HCT116 (cell line): ENCODE measurements at regions not wholly inside any gene's neighbourhood (a gene's known extent, or its start where the extent isn't known, plus 50 kb on each side); places are given as distances from the start of the nearest gene placed in this dataset.

Source experiments
- ATAC-seq: fragments of 200-7000 bp; cut with Tn5 transposase; 2 replicates; pipeline ENCODE4 v1.9.1; 2020; ENCODE audit warnings: mild to moderate bottlenecking, moderate library complexity
- BruUV-seq: library from RNA; stranded (reverse); fragments of 400-500 nt; replicated peaks from 2 replicates; lab custom pipeline; 2021; lab: Mats Ljungman, UMichigan
- CTCF ChIA-PET: fragments of 300-600 bp; sonication (Branson Sonifier 250); formaldehyde crosslinking; loops from one replicate; lab custom pipeline; 2021; ENCODE audit warnings: antibody characterized with exemption; lab: Charles Lee
- POLR2A ChIA-PET: fragments of 300-600, 350-600 bp; sonication (Branson Sonifier 250); formaldehyde crosslinking; loops from one replicate; lab custom pipeline; 2021; ENCODE audit warnings: antibody characterized with exemption; lab: Charles Lee
- RAD21 ChIA-PET, 2 experiments: fragments of 300-600 bp; sonication (Branson Sonifier 250); formaldehyde crosslinking; loops; one replicate each; lab custom pipeline; 2023; ENCODE audit warnings: low total read pairs in 2 of 2; ENCODE audit not compliant: uncharacterized antibody in 2 of 2, unreplicated experiment in 2 of 2, low non-redundant PET in 1 of 2; lab: Charles Lee
- DNase-seq: peaks from one replicate; pipeline ENCODE4 v3.0.0-alpha.2; 2010; ENCODE audit warnings: low read depth, low spot score
- H2AFZ ChIP-seq: fragments of 200-600 bp; shearing (Covaris generic), sonication (generic); 2 replicates; pipeline ENCODE4 v1.6.1; 2017; ENCODE audit warnings: low read depth, mixed run types, mixed read lengths, antibody characterized with exemption, low read length; ENCODE audit not compliant: poor library complexity, severe bottlenecking
- H3K27ac ChIP-seq: 2 replicates; pipeline ENCODE4 v1.5.1; 2012; ENCODE audit warnings: low read depth, low read length
- H3K27me3 ChIP-seq: fragments of 200-600 bp; sonication (generic); 2 replicates; pipeline ENCODE4 v1.6.1; 2016; ENCODE audit warnings: mixed run types, low read length, mixed read lengths; ENCODE audit not compliant: insufficient read depth
- H3K36me3 ChIP-seq, 2 experiments: fragments of 200-500 bp in 1 of 2; fragments of 200-600 bp in 1 of 2; sonication (Bioruptor generic) in 1 of 2; sonication (generic) in 1 of 2; 2 replicates each; pipeline versions ENCODE4 v1.5.1 to v1.6.1; 2014 to 2016; ENCODE audit warnings: low read length in 2 of 2, inconsistent platforms in 1 of 2, mixed read lengths in 1 of 2, mixed run types in 1 of 2; ENCODE audit not compliant: insufficient read depth in 2 of 2, control insufficient read depth in 1 of 2
- H3K4me1 ChIP-seq, 2 experiments: fragments of 200-600 bp in 1 of 2; sonication (generic) in 1 of 2; 2 replicates each; pipeline versions ENCODE4 v1.5.1 to v1.6.1; 2012 to 2017; ENCODE audit warnings: low read length in 2 of 2, inconsistent platforms in 1 of 2, mild to moderate bottlenecking in 1 of 2, mixed read lengths in 1 of 2, mixed run types in 1 of 2, moderate library complexity in 1 of 2; ENCODE audit not compliant: insufficient read depth in 2 of 2, control insufficient read depth in 1 of 2
- H3K4me2 ChIP-seq: fragments of 200-600 bp; sonication (generic); 2 replicates; pipeline ENCODE4 v1.6.1; 2017; ENCODE audit warnings: mixed run types, low read length, mixed read lengths
- H3K4me3 ChIP-seq, 2 experiments: fragments of 200-600 bp in 1 of 2; sonication (generic) in 1 of 2; replicated peaks in 1 of 2; 2 replicates each; pipeline ENCODE4 v1.5.1; 2011 to 2016; ENCODE audit warnings: low read length in 2 of 2, control low read depth in 1 of 2, low read depth in 1 of 2, mild to moderate bottlenecking in 1 of 2, mixed read lengths in 1 of 2, mixed run types in 1 of 2
- H3K79me2 ChIP-seq: fragments of 200-600 bp; sonication (generic); 2 replicates; pipeline ENCODE4 v1.6.1; 2017; ENCODE audit warnings: mild to moderate bottlenecking, mixed run types, low read length, moderate library complexity, mixed read lengths; ENCODE audit not compliant: insufficient read depth
- H3K9ac ChIP-seq: fragments of 200-600 bp; sonication (generic); 2 replicates; pipeline ENCODE4 v1.6.1; 2016; ENCODE audit warnings: low read length, mixed read lengths
- H3K9me2 ChIP-seq: fragments of 200-600 bp; sonication (generic), shearing (Covaris generic); 2 replicates; pipeline ENCODE4 v1.6.1; 2017; ENCODE audit warnings: mixed run types, mild to moderate bottlenecking, moderate library complexity; ENCODE audit not compliant: insufficient read depth
- H3K9me3 ChIP-seq, 2 experiments: fragments of 200-500 bp in 1 of 2; fragments of 200-600 bp in 1 of 2; sonication (Bioruptor generic) in 1 of 2; sonication (generic) in 1 of 2; 2 replicates each; pipeline ENCODE4 v1.6.1; 2014 to 2017; ENCODE audit warnings: low read length in 2 of 2, mixed read lengths in 2 of 2, inconsistent platforms in 1 of 2, low read depth in 1 of 2, mild to moderate bottlenecking in 1 of 2, mixed run types in 1 of 2, moderate library complexity in 1 of 2; ENCODE audit not compliant: control insufficient read depth in 1 of 2, insufficient read depth in 1 of 2
- H4K20me1 ChIP-seq: fragments of 200-600 bp; sonication (generic), shearing (Covaris generic); 2 replicates; pipeline ENCODE4 v1.6.1; 2017; ENCODE audit warnings: mixed run types, mild to moderate bottlenecking, moderate library complexity; ENCODE audit not compliant: insufficient read depth
- ATF3 ChIP-seq: IDR thresholded peaks from 2 replicates; pipeline ENCODE4 v1.6.1; 2012
- CBX3 ChIP-seq: IDR thresholded peaks from 2 replicates; pipeline ENCODE4 v1.6.1; 2012; ENCODE audit warnings: low read depth
- EGR1 ChIP-seq: IDR thresholded peaks from 2 replicates; pipeline ENCODE4 v1.6.1; 2012; ENCODE audit warnings: low read depth
- ELF1 ChIP-seq: IDR thresholded peaks from 2 replicates; pipeline ENCODE4 v1.6.1; 2012; ENCODE audit warnings: low read depth, borderline replicate concordance
- EZH2phosphoT487 ChIP-seq: fragments of 200-600 bp; IDR thresholded peaks from 2 replicates; pipeline ENCODE4 v1.6.1; 2018; ENCODE audit warnings: antibody characterized with exemption, borderline replicate concordance
- FOSL1 ChIP-seq: IDR thresholded peaks from 2 replicates; pipeline ENCODE4 v1.6.1; 2012; ENCODE audit warnings: low read depth
- JUND ChIP-seq: IDR thresholded peaks from 2 replicates; pipeline ENCODE4 v1.6.1; 2012
- POLR2A ChIP-seq: IDR thresholded peaks from 2 replicates; pipeline ENCODE4 v1.7.0; 2011; ENCODE audit warnings: borderline replicate concordance; ENCODE audit not compliant: insufficient read depth, insufficient read length; ENCODE audit errors: extremely low read depth
- POLR2AphosphoS5 ChIP-seq: IDR thresholded peaks from 2 replicates; pipeline ENCODE4 v1.6.1; 2011; ENCODE audit warnings: mild to moderate bottlenecking, low read depth, low read length, moderate library complexity
- SIN3A ChIP-seq: IDR thresholded peaks from 2 replicates; pipeline ENCODE4 v1.6.1; 2012; ENCODE audit warnings: low read depth
- YY1 ChIP-seq: IDR thresholded peaks from 2 replicates; pipeline ENCODE4 v1.6.1; 2011; ENCODE audit warnings: low read length, low read depth, moderate library complexity, mild to moderate bottlenecking; ENCODE audit not compliant: insufficient replicate concordance; ENCODE audit errors: extremely low read depth
- ZFX ChIP-seq: fragments of 450-650 bp; IDR thresholded peaks from 2 replicates; pipeline ENCODE4 v1.6.1; 2017
- intact Hi-C: fragments of 100-400 bp; cut with micrococcal nuclease; formaldehyde crosslinking; loops from 2 replicates; pipeline ENCODE4 v1.10.0; 2022
- TF ChIP-seq, protein P1 (sequence below): IDR thresholded peaks from 2 replicates; pipeline ENCODE4 v1.6.1; 2012; ENCODE audit warnings: low read depth
- TF ChIP-seq, protein P2 (sequence below), 3 experiments: fragments of 200-600 bp in 1 of 3; sonication (generic) in 1 of 3; IDR thresholded peaks in 2 of 3; conservative IDR thresholded peaks in 1 of 3; 2 replicates each; pipeline ENCODE4 v1.5.1; 2012 to 2017; ENCODE audit warnings: low read depth in 2 of 3, low read length in 2 of 3, antibody characterized with exemption in 1 of 3, borderline replicate concordance in 1 of 3, control low read depth in 1 of 3, mild to moderate bottlenecking in 1 of 3, mixed read lengths in 1 of 3, mixed run types in 1 of 3, moderate library complexity in 1 of 3; ENCODE audit not compliant: insufficient read depth in 1 of 3

DNA sequence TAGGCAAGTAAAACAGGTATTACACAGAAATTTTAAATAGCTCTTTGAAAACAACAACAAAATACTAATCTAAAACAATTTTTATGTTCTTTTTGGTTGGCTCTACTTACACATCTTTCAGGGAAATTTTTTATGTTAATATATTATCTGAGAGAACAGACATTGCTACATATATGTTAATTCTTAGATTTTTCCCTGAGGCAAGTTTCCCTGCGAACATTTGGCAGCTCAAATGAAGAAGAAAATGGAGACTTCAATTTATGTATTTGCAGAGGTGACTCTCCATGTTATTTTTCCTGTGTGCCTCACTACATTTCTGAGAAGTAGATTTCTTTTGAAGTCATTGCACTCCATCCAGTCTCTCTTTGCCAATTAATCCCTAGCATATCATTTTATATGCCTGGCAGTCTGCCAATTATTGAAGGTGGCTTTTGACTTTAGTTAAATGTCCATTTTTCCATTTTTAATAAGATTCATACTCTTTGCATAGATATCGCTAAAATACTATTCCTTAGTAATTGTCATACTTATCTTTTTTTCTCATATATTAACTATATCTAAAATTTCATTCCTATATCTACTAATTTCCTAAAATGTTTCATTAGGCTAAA is 908.2 kb upstream of the CDH10 start:
- DNase-seq (no peak), ATAC-seq (no peak)
- Histone ChIP-seq H2AFZ (no peak overlapping the region), H3K4me2 (no peak overlapping the region), H3K27ac (no peak overlapping the region), H3K9ac (no peak overlapping the region), H4K20me1 (no peaks in the 10 kb centered on the region), H3K27me3 (no peaks in the 10 kb centered on the region), H3K4me1 (no peaks in the 10 kb centered on the region), H3K79me2 (no peaks in the 10 kb centered on the region), H3K36me3 (no peaks in the 10 kb centered on the region), H3K9me3 (peaks cover 6 to 9% of the 10 kb centered on the region in 2 experiments; a peak in 2 of 4 replicates), H3K4me3 (no peak overlapping the region), H3K9me2 (no peaks in the 10 kb centered on the region)
- POLR2A ChIA-PET = no interaction called here
- RAD21 ChIA-PET = no interaction called here
- BruUV-seq = no TSS peak
- intact Hi-C loops = no loop called here
- CTCF ChIA-PET = no interaction called here
- TF ChIP-seq YY1 (no peak), FOSL1 (no peak), JUND (no peak), ELF1 (no peak), POLR2A (no peak), ATF3 (no peak), ZFX (no peak)

DNA sequence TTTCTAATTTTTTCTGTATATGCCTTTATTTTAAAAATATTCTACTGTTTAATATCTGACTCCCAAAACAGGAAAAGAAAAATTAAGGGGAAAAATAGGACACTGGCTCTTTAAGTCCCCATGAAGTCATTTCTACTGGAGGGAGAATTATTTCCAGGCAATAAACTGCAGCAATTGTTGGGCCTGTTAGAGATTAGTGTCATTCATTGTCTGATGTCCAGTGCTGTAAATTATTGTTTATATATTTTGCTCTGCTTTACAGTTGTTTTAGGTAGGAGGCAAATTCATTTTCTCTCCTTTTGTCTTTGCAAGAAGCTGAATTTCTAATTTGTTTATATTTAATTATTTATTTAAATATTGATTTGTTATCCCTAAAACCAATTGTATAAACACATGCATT is 906.0 kb upstream of the CDH10 start:
- Histone ChIP-seq H3K27ac (no peak overlapping the region), H3K27me3 (no peaks in the 10 kb centered on the region), H3K9ac (no peak overlapping the region), H3K9me2 (no peaks in the 10 kb centered on the region), H3K4me3 (no peak overlapping the region), H3K36me3 (no peaks in the 10 kb centered on the region), H3K4me2 (no peak overlapping the region), H2AFZ (no peak overlapping the region), H4K20me1 (no peaks in the 10 kb centered on the region), H3K79me2 (no peaks in the 10 kb centered on the region), H3K4me1 (no peaks in the 10 kb centered on the region), H3K9me3 (peaks cover 6 to 9% of the 10 kb centered on the region in 2 experiments; a peak in 2 of 4 replicates)
- intact Hi-C loops = no loop called here
- DNase-seq (no peak), ATAC-seq (no peak)
- BruUV-seq = no TSS peak
- ChIA-PET POLR2A (no interaction called here), RAD21 (no interaction called here), CTCF (no interaction called here)
- TF ChIP-seq, protein P1, sequence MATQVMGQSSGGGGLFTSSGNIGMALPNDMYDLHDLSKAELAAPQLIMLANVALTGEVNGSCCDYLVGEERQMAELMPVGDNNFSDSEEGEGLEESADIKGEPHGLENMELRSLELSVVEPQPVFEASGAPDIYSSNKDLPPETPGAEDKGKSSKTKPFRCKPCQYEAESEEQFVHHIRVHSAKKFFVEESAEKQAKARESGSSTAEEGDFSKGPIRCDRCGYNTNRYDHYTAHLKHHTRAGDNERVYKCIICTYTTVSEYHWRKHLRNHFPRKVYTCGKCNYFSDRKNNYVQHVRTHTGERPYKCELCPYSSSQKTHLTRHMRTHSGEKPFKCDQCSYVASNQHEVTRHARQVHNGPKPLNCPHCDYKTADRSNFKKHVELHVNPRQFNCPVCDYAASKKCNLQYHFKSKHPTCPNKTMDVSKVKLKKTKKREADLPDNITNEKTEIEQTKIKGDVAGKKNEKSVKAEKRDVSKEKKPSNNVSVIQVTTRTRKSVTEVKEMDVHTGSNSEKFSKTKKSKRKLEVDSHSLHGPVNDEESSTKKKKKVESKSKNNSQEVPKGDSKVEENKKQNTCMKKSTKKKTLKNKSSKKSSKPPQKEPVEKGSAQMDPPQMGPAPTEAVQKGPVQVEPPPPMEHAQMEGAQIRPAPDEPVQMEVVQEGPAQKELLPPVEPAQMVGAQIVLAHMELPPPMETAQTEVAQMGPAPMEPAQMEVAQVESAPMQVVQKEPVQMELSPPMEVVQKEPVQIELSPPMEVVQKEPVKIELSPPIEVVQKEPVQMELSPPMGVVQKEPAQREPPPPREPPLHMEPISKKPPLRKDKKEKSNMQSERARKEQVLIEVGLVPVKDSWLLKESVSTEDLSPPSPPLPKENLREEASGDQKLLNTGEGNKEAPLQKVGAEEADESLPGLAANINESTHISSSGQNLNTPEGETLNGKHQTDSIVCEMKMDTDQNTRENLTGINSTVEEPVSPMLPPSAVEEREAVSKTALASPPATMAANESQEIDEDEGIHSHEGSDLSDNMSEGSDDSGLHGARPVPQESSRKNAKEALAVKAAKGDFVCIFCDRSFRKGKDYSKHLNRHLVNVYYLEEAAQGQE = no peak
- no peak for TF ChIP-seq ATF3
- no peak for TF ChIP-seq JUND
- no peak for TF ChIP-seq CBX3
- TF ChIP-seq, protein P2, sequence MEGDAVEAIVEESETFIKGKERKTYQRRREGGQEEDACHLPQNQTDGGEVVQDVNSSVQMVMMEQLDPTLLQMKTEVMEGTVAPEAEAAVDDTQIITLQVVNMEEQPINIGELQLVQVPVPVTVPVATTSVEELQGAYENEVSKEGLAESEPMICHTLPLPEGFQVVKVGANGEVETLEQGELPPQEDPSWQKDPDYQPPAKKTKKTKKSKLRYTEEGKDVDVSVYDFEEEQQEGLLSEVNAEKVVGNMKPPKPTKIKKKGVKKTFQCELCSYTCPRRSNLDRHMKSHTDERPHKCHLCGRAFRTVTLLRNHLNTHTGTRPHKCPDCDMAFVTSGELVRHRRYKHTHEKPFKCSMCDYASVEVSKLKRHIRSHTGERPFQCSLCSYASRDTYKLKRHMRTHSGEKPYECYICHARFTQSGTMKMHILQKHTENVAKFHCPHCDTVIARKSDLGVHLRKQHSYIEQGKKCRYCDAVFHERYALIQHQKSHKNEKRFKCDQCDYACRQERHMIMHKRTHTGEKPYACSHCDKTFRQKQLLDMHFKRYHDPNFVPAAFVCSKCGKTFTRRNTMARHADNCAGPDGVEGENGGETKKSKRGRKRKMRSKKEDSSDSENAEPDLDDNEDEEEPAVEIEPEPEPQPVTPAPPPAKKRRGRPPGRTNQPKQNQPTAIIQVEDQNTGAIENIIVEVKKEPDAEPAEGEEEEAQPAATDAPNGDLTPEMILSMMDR (IDR thresholded peaks at IDR 0.05 in 2 of 3, conservative IDR thresholded peaks at IDR 0.05 in 1 of 3; ENCODE audit: borderline replicate concordance in 1 of 3, insufficient read depth in 1 of 3, low read depth in 2 of 3, low read length in 2 of 3) = no peak
- TF ChIP-seq ZFX = no peak
- TF ChIP-seq FOSL1 = no peak
- TF ChIP-seq EGR1 = no peak
- no peak for TF ChIP-seq SIN3A
- no peak for TF ChIP-seq ELF1
- TF ChIP-seq POLR2AphosphoS5 = no peak
- no peak for TF ChIP-seq EZH2phosphoT487
